ENCODE measurements at regions not wholly inside any gene's neighbourhood (a gene's known extent, or its start where the extent isn't known, plus 50 kb on each side); places are given as distances from the start of the nearest gene placed in this dataset.

DNA sequence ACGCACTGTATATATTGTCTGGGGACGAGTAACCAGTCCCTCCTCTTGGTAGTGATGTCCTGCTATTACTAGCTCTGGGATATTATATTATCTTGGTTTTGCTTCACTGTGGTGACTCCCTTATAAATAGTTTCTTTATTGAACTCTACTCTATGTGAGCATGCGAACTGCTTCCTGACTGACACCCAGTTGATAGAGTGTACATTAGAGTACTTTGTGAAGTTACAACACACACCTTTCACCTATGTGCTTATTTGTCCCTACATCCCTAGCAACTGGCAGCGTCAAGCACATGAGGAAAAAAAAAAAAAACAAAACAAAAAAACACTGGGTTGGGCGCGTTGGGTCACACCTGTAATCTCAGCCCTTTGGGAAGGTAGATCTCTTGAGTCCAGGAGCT lies 67.3 kb upstream of the TENT5A start:
- no peak for TF ChIP-seq POLR2A (IDR thresholded peaks at IDR 0.05)
- no peak for TF ChIP-seq CTCF (IDR thresholded peaks at IDR 0.05)

Measured in gastroesophageal sphincter (tissue), 3 donors.